GM19025 (cell line): ENCODE measurements at regions not wholly inside any gene's neighbourhood (a gene's known extent, or its start where the extent isn't known, plus 50 kb on each side); places are given as distances from the start of the nearest gene placed in this dataset.
"Not testable (repeated sequence)": the region's sequence is repeated elsewhere in the genome, so short reads cannot be mapped to it uniquely, and the experiment has no call there.

ENCODE experiments used
- ATAC-seq: cut with Tn5 transposase; IDR thresholded peaks from one replicate; pipeline ENCODE4 v1.9.1; 2021; ENCODE audit warnings: mild to moderate bottlenecking, low read depth, moderate library complexity; ENCODE audit not compliant: unreplicated experiment

DNA sequence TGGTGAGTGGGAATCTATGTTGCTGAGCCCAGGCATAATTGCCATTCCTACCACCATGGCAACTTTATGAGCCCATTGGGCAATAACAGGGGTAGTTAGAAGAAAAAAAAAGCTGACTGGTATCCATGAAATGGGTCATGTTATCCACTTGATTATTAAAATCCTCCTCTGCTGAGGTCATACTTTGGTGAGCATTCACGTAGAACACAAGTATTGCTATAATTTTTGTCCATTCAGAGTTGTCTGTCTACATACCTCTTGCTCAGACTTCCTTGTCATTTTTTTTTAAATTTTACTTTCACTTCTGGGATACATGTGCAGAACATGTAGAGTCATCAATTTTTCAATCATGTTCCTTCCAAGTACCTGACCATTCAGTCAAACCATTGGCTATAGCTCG, 780.8 kb upstream of the ARRDC3 start:
- no peak for ATAC-seq

DNA sequence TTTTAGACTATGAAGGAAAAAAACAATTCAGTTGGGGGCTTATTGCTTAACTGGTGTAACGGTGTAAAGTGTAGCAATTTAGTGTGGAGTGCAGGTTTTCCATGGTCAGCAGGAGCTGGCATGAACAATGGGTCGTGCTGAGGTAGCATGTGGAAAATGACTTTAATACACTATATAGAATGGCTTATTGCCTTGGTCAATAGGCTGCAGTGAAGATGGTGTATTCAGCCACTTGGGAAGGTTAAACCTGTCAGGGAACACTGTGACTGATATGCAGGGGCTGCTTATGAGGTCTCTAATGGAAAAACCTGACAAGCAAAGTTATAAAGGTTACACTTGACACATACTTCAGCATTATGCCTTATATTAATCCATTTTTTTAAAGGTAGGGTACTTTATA, 764.7 kb upstream of the ARRDC3 start:
- ATAC-seq, result no peak

DNA sequence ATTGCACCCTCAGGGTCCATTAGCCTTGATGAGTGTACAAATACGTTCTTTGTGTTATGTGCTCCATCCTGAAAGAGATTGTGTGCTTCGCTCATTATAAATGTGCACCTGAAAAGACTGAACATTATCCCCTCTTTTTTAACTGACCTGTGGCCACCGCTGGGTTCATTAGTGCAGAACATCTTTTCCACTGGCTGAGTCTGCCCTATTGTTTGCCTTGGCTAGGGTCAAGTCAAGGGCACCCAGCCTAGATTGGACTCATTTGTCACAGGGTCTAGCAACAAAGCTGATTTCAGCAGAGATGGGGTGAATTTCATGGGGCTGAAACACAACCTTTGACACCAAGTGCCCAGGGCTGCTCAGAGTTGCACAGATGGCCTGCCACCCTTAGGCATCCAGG, 764.1 kb upstream of the ARRDC3 start:
- no peak for ATAC-seq

DNA sequence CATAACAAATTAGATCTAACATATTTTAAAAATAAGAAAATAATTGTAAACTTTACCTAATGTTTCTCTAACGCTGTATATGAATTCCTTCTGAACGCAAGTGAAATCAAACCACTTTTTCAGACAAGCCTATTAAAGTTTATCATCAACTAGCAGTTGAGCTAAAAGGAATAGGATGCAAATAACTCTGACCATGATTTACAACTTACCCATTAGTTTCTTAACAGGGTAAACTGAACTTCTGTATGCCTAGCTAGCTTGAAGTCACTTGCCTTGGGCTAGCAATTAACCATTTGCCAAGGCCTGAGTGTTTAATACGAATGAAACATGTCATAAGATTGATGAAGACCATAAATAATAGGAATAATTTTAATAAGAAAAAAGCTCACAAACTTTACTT, 762.7 kb upstream of the ARRDC3 start:
- no peak for ATAC-seq

DNA sequence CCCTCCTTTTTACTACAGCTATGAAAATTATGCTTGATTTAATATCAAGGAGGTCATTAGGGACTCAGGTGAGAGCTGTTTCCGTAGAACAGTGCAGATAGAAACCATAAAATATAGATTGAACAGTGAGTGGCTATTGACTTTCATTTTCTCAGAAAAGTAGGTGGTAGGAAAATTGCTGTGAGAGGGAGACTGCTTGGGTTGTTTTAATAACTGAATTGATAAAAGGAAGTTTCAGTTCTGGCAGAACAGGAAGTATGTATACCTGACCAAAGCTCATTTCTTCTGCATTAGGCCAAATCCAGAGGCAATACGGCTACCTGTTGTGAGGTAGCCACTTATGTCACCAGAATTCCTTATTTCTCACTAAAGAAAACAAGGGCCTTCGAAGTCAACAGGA, 761.7 kb upstream of the ARRDC3 start:
- ATAC-seq, result no peak

DNA sequence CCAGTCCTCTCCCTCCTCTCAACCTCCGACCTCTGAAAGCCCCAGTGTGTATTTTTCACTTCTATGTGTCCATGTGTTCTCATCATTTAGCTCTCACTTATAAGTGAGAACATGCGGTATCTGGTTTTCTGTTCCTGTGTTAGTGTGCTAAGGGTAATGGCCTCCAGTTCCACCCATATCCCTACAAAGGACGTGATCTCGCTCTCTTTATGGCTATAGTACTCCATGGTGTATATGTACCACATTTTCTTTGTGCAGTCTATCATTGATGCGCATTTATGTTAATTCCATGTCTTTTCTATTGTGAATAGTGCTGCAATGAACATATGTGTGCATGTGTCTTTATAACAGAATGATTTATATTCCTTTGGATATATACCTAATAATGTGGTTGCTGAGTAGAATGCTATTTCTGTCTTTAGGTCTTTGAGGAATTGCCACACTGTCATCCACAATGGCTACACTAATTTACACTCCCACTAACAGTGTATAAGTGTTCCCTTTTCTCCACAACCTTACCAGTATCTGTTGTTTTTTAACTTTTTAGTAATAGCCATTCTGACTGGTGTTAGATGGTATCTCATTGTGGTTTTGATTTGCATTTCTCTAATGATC, 749.3 kb upstream of the ARRDC3 start:
- ATAC-seq, result not testable (repeated sequence)

DNA sequence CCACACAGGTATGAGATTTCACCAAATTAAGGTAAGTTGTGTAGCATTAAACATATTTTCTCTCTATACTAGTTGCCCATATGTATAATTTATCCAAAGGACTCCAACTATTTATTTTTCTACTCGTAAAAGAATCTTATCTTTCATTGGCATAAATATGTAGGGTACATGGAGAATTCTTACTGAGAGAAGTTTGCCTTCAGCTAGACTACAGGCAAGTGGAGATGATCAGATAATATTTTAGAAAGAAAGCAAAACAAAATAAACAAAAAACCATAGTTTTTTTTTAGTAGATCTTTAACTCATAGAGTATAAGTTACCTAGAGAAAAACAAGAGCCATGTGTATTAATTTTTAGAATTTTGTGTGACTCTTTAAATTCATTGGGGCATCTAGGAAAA, 743.1 kb upstream of the ARRDC3 start:
- no peak for ATAC-seq

DNA sequence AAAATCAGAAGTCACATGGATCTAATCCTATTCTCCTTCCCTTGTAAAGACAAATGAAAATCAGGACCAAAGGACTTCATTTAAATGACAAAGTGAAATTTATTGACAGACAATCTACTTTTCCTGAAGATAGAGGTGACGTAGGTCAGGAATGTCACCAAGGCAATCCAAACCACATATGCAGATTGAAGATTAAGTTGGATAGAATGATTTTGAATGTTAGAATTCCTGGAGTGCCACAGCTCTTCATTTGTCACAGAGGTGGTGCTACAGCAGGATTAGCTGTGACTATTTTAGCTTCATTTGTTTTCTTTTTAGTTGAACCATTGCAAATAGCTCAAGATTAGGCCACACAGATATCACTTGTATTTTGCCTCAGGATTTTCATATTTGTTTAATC, 736.0 kb upstream of the ARRDC3 start:
- no peak for ATAC-seq

DNA sequence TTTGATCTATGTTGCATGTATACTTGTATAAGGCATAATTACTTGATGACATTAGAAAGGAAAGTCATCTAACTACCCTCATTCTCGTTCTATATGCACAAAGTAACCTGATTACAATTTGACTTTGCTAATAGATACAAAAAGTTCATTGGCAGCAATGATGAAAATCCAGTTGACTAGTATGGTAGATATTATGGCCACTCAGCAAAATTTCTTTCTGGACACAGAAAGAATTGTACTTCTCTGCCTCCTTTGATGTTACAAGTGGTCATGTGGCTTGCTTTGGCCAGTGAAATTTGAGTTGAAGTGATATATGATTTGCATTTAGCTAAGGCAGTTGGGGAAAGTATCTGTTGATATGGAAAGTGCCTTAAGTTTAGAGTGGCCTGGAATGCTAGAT, 723.7 kb upstream of the ARRDC3 start:
- no peak for ATAC-seq

DNA sequence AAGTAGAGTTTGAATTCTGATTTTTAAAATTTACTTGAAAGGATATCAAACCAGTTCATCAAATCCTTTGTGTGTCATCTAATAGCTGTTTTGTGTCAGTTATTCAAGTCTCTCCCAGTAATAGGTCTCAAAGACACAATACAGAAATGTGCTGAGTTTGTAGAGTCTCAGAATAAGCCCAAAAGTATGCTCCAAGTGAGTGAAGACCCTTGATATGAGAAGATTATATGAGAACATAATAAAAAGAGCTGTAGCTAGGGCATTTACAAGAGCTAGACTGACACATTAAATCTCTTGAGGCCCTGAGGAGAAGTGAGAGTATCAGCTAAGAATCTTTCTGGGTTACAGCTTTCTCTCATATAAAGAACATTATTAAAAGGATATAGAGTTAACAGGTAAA, 721.0 kb upstream of the ARRDC3 start:
- no peak for ATAC-seq

DNA sequence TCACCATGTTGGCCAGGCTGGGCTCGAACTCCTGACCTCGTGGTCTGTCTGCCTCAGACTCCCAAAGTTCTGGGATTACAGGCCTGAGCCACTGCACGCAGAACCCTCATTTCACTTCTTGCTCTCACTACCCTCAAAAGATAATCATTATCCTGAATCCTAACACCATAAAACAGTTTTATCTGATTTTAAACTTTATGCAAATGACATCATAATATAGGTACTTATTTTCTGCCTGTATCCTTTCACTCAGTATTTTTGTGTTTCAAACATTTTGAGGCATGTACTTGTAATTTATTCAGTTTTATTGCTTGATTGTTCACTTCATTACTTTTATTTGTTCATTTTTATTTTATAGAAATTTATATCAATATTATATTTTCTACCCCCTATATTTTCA, 719.2 kb upstream of the ARRDC3 start:
- ATAC-seq, result no peak

DNA sequence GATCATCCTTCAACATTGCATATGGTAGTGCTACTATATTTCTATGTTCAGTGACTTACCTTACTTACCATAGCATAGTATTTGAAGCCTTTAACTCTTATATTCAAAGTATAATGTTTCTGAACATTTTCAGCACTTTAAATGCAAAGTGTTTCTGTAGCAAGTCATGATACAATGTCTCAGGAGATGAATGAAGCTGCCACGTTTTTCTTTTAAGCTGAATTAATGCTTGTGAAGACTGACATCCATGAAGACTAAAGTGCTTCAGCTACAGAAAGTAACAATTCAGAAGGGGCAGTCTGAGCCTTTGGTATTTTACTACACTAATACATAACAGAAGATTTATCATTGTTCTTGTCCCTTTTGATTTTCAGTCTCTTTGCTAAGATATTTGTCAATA, 709.1 kb upstream of the ARRDC3 start:
- ATAC-seq, result no peak

DNA sequence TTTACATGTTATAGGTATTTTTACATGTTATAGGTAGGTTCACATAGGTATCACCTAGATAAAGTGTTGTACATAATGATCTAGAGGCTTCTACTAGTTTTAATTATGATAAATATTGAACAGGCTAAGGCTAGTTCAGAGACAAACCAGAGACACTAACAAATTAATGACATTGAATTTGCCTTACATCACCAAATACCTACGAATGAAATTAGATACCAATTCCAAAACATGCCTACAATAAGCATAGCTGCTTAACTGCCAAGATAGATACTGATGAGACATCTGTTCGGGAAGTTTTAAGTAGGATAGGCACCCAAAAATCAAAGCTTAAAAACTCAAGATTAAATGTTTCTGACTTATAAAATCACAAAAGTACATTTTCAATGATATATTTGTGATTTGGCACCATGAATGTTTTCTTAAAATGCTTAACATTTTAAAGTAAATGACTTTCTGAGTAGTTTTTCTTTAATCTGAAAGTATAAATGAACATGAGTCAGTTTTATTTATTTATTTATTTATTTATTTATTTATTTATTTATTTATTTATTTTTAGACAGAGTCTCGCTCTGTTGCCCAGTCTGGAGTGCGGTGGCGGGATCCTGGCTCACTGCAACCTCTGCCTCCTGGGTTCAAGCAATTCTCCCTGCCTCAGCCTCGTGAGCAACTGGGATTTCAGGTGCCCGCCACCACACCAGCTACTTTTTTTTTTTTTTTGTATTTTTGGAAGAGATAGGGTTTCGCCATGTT, 703.1 kb upstream of the ARRDC3 start:
- ATAC-seq, result no peak

DNA sequence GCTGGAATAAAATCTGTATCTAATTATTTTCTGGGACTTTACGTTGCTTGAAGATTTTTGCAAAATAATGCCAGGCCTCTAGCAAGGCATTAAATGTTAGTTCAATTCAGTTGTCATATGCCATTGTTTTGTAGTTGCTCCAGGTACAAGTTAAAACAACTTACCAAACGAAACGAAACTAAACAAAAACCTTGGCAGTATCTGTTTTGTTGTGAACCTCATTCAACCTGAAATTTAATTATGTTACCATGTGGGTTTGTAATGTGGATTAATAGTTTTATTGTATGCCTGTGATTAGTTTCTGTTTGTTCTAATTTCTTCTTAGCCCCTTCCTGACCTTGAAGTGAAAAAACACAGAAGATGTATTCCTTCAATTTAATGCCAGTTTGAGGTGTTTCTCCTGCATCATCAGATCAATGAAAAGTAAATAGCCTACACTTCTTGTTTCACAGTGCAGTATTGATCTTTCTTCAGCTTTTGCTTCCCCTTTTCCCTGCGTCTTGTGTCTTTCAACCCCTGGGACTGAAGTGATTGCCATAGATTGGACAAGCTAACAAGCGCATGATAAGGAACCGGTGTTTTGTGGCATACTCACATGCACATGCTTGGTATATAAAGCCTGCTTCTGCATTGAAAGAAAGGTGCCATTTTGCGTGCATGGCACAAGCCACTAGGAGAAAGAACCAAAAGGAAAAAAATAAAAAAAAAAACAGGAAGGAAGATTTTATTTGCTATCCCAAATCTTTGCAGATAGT, 699.0 kb upstream of the ARRDC3 start:
- no peak for ATAC-seq

DNA sequence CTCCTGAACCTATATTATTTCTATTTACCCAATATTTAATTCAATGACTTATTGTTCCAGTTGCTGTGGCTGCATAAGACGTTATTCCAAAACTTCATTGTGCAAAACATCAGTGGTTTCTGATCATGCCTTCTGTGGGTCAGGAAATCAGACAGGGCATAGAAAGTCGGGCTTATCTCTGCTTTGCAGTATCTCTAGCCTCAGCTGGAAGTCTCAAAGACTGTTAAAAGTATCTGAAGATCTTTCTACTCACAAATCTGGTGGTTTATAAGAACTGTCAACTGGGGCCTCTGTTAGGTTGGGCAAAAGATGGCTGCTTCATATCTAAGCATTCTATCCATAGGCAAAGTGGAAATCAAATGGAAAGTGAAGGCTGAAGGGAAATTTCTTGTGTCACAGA, 687.7 kb upstream of the ARRDC3 start:
- ATAC-seq, result no peak

DNA sequence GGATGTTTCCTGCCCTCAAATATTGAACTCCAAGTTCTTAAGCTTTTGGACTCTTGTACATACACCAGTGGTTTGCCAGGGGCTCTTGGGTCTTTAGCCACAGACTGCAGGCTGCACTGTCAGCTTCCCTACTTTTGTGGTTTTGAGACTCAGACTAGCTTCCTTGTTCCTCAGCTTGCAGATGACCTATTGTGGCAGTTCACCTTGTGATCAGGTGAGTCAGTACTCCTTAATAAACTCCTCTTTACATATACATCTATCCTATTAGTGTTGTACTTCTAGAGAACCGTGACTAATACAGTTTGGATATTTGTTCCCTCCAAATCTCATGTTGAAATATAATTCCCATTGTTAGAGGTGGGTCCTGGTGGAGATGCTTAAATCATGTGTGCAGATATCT, 681.9 kb upstream of the ARRDC3 start:
- no peak for ATAC-seq

DNA sequence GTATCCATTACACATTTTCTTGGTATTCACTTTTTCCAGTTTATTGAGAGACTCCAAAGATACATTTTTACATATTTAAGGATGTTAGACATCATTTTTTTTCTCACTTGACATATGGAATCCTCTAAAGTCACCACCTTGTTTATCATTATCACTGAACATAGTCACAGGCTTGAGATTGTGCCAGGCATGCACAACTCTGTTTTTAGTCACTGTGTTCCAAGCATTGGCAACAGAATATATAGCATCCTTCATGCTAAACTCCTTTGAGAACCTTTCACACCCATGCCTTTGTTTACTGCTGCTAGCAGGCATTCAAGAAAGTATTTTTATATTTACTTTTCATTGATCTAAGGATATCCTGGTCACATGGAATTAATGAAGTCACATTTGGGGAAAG, 668.6 kb upstream of the ARRDC3 start:
- ATAC-seq, result no peak

DNA sequence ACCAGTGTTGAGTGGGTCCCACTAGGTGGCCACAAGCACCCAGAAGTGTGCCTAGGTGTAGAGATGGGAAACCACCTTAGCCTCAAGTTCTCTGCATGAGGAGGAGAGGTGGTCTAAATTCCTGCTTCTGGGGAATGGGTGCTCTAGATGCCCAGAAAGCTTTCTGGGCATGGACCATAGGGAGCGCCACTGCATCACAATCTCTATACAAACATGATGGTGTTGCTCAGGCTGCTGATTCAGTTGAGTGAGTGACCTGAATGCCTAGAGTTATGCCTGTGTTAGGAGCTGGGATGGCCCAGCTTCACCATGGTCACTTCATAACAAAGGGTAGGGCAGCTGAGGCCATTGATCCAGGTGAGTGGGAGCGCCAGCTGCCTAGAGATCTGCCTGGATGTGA, 667.9 kb upstream of the ARRDC3 start:
- ATAC-seq, result no peak

DNA sequence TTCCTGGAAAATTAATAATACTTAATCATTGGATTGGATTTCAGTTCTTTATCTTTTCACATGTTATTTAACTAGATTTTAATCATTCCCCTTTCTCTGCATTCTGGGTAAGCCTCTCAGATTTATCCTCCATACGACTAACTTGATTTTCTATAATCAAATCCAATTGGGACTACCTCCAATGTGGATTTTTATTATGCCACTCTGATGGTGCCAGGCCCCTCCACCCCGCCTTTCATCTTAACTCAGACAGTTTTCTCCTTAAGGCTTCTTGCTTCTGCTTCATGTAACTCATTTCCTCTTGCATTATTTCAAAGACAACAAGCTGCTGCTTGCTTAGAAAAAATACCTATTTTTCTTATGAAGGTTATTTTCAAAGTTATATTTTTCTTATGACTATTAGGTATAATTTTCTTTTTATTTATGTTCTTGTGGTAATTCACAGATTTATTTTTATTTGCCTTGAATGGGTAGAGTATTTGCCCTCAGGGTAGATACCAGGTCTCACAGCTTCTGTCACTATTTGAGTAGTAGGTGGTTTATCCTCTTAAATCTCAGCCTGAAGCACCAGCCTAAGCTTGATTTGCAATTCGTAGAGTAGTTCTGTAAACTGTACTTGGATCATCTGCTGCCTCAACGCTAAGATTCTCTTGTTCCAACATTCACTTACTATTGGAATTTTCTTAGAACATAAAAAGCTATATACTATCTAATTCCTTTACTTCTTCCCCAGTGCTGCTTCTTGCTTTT, 659.0 kb upstream of the ARRDC3 start:
- no peak for ATAC-seq

DNA sequence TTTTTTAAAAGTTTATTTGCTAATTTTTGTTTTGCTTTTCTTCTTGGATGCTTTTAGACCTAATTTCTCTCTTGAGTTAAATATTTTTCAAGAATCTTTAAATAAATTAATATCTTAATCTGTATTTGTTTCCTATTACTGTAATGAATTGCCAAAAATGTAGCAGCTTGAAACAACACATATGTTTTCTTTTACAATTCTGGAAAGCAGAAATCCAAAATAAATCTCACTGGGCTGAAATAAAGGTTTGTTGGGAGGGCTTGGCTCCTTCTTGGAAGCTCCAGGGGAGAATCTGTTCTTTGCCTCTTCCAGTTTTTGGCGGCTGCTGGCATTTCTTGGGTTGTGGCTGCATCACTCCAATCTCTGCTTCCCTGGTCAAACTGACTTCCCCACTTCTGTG, 658.1 kb upstream of the ARRDC3 start:
- no peak for ATAC-seq

DNA sequence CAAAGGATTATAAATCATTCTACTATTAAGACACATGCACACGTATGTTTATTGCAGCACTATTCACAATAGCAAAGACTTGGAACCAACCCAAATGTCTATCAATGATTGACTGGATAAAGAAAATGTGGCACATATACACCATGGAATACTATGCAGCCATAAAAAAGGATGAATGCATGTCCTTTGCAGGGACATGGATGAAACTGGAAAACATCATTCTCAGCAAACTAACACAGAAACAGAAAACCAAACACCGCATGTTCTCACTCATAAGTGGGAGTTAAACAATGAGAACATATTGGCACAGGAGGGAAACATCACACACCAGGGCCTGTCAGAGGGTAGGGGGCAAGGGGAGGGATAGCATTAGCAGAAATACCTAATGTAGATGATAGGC, 646.7 kb upstream of the ARRDC3 start:
- not testable (repeated sequence) for ATAC-seq
